ENCODE measurements at regions not wholly inside any gene's neighbourhood (a gene's known extent, or its start where the extent isn't known, plus 50 kb on each side); places are given as distances from the start of the nearest gene placed in this dataset.
"Not testable (repeated sequence)": the region's sequence is repeated elsewhere in the genome, so short reads cannot be mapped to it uniquely, and the experiment has no call there.

DNA sequence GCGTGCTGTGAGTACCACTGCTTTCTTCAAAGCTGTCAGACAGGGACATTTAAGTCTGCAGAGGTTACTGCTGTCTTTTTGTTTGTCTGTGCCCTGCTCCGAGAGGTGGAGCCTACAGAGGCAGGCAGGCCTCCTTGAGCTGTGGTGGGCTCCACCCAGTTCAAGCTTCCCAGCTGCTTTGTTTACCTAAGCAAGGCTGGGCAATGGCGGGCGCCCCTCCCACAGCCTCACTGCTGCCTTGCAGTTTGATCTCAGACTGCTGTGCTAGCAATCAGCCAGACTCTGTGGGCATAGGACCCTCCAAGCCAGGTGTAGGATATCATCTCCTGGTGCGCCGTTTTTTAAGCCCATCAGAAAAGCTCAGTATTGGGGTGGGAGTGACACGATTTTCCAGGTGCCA lies 374.5 kb downstream of the TFAP2B start:
- TF ChIP-seq, protein P1, sequence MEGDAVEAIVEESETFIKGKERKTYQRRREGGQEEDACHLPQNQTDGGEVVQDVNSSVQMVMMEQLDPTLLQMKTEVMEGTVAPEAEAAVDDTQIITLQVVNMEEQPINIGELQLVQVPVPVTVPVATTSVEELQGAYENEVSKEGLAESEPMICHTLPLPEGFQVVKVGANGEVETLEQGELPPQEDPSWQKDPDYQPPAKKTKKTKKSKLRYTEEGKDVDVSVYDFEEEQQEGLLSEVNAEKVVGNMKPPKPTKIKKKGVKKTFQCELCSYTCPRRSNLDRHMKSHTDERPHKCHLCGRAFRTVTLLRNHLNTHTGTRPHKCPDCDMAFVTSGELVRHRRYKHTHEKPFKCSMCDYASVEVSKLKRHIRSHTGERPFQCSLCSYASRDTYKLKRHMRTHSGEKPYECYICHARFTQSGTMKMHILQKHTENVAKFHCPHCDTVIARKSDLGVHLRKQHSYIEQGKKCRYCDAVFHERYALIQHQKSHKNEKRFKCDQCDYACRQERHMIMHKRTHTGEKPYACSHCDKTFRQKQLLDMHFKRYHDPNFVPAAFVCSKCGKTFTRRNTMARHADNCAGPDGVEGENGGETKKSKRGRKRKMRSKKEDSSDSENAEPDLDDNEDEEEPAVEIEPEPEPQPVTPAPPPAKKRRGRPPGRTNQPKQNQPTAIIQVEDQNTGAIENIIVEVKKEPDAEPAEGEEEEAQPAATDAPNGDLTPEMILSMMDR (optimal IDR thresholded peaks at IDR 0.05 in 1 of 3, IDR thresholded peaks at IDR 0.05 in 1 of 3, conservative IDR thresholded peaks at IDR 0.05 in 1 of 3; ENCODE audit: extremely low read depth in 1 of 3, insufficient read depth in 2 of 3, low read length in 3 of 3): not testable (repeated sequence)
- TF ChIP-seq EZH2 (IDR thresholded peaks at IDR 0.05; ENCODE audit: low read length): not testable (repeated sequence)

Data from keratinocyte (primary cell).